HUES6 (cell line): ENCODE measurements at regions not wholly inside any gene's neighbourhood (a gene's known extent, or its start where the extent isn't known, plus 50 kb on each side); places are given as distances from the start of the nearest gene placed in this dataset.

Experiments used
- H3K27ac ChIP-seq: 2 replicates; pipeline ENCODE4 v1.7.0; 2013; ENCODE audit warnings: low read depth, mild to moderate bottlenecking, low read length, inconsistent platforms
- H3K27me3 ChIP-seq: 2 replicates; pipeline ENCODE4 v1.6.1; 2013; ENCODE audit warnings: low read length; ENCODE audit not compliant: control insufficient read depth, insufficient read depth
- H3K36me3 ChIP-seq: 2 replicates; pipeline ENCODE4 v1.6.1; 2013; ENCODE audit warnings: low read length; ENCODE audit not compliant: control insufficient read depth, insufficient read depth
- H3K4me1 ChIP-seq: 2 replicates; pipeline ENCODE4 v1.6.1; 2013; ENCODE audit warnings: low read length; ENCODE audit not compliant: control insufficient read depth, insufficient read depth
- H3K4me3 ChIP-seq: 2 replicates; pipeline ENCODE4 v1.5.1; 2013; ENCODE audit warnings: low read depth, low read length
- H3K9ac ChIP-seq: one replicate; pipeline ENCODE4 v1.6.1; 2013; ENCODE audit warnings: mild to moderate bottlenecking, low read length
- H3K9me3 ChIP-seq: 2 replicates; pipeline ENCODE4 v1.6.1; 2013; ENCODE audit warnings: low read depth, low read length; ENCODE audit not compliant: control insufficient read depth, insufficient read depth

DNA sequence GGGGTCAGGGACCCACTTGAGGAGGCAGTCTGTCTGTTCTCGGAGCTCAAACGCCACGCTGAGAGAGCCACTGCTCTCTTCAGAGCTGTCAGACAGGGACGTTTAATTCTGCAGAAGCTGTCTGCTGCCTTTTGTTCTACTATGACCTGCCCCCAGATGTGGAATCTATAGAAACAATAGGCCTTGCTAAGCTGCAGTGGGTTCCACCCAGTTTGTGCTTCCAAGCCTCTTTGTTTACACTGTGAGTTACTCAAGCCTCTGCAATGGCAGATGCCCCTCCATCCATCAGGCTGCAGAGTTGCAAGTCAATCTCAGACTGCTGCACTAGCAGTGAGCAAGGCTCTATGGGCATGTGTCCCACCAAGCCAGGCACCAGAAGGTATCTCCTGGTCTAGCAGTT is 158.1 kb downstream of the DTHD1 start:
- H3K4me3 ChIP-seq, result no peak overlapping the region
- no peaks in the 10 kb centered on the region for H3K9me3 ChIP-seq
- no peak overlapping the region for H3K27ac ChIP-seq
- H3K36me3 ChIP-seq, result no peaks in the 10 kb centered on the region
- H3K27me3 ChIP-seq, result no peaks in the 10 kb centered on the region
- H3K4me1 ChIP-seq, result no peaks in the 10 kb centered on the region
- no peak overlapping the region for H3K9ac ChIP-seq

DNA sequence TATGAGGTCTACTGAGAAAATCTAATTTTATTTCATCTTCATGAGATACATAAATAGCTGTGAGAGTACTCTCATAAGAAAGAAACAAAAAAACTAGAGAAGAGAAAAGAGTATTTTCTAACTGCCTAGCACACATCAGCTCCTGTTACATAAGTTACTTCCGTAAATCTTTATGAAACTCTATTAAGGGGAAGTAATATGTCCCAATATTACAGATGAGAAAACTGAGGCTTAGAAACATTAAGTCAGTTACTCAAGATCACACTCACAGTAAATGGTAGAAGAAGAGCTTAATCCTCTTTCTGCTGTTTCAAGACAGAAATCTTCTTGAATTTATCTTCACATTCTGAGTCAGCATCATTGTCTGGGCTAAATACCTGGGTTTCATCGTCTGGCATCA is 164.1 kb downstream of the DTHD1 start:
- Histone ChIP-seq H3K27ac (no peak overlapping the region), H3K4me1 (no peaks in the 10 kb centered on the region), H3K36me3 (no peaks in the 10 kb centered on the region), H3K4me3 (no peak overlapping the region), H3K9me3 (no peaks in the 10 kb centered on the region), H3K27me3 (no peaks in the 10 kb centered on the region), H3K9ac (no peak overlapping the region)

DNA sequence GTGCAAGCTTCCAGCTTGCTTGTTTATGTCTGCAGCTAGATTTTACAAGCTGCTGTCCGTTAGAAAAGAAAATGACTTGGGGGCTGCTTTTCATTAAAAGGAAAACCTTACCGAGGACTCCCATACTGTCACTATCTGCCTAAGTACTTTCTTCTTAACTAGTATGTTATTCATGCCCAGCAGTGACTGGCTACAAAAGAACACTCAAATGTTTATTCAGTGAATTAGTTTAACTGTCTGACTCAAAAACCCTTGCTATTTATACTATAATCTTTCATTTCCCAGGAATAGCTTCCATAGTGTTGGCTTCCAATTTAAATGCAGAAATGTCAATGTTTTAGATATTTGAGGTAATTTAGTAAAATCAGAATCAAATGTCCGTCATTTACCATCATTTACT is 164.9 kb downstream of the DTHD1 start:
- H3K27ac ChIP-seq, result no peak overlapping the region
- no peaks in the 10 kb centered on the region for H3K36me3 ChIP-seq
- H3K9me3 ChIP-seq, result no peaks in the 10 kb centered on the region
- no peaks in the 10 kb centered on the region for H3K27me3 ChIP-seq
- H3K9ac ChIP-seq, result no peak overlapping the region
- no peak overlapping the region for H3K4me3 ChIP-seq
- no peaks in the 10 kb centered on the region for H3K4me1 ChIP-seq

DNA sequence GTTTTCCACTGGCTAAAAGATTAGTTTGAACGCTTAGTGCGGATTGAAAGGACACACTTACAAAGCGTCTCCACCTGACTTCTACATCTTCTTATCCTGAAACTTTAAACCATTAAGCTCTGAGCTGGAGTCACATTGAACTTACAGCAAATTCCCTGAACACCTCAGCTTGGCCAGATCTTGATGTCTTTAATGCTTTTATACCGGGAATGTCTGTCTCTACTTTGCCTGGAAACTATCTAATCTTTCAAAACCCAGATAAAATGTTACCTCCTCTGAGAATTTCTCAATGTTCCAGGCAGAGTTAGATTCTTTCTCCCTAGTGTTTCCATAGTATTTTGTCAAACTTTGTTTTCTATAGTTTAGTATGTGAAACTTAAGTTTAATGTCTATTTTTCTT is 179.9 kb downstream of the DTHD1 start:
- no peak overlapping the region for H3K9ac ChIP-seq
- H3K9me3 ChIP-seq, result no peaks in the 10 kb centered on the region
- no peaks in the 10 kb centered on the region for H3K36me3 ChIP-seq
- H3K4me1 ChIP-seq, result no peaks in the 10 kb centered on the region; the same call in 1 of the 2 replicates
- no peaks in the 10 kb centered on the region for H3K27me3 ChIP-seq
- no peak overlapping the region for H3K27ac ChIP-seq
- H3K4me3 ChIP-seq, result no peak overlapping the region

DNA sequence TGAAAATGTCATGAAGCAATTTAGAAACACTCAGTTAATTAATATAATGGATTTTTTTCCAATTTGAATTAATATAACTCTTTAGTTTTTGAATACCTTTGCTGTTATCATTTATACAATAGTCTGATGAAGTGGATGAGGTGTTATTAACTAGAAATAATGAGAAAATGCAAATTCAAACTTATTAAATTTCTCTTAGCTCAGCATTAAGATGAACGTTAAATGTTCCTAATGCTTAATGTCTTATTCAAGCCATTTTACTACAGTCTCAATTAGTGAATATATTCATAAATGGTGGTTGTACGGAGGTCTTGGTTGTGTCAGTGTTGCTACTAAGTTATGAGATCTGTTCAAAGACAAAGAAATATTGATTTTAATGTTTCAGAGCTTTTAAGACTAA is 186.3 kb downstream of the DTHD1 start:
- H3K4me1 ChIP-seq, result peaks cover 10% of the 10 kb centered on the region; the same call in 1 of the 2 replicates
- H3K4me3 ChIP-seq, result no peak overlapping the region
- no peak overlapping the region for H3K27ac ChIP-seq
- no peak overlapping the region for H3K9ac ChIP-seq
- no peaks in the 10 kb centered on the region for H3K9me3 ChIP-seq
- H3K27me3 ChIP-seq, result no peaks in the 10 kb centered on the region
- H3K36me3 ChIP-seq, result no peaks in the 10 kb centered on the region

DNA sequence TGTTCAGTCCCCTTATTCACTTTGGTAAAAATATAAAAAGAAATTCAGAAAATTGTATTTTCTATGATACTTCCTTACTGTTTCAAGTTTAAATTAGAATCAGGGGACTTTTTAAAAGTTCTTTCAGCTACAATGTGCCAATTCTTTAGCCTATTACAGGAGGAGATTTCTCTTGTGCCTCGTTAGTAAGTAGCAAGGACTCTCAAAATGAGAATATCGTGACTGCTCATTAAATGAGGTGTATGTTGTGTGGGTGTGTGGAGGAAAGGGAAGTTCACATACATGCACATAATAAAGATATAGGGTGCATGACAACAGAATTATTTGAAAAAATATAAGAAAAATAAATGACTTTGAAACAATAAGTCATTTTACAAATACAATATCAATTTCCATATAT is 190.5 kb downstream of the DTHD1 start:
- no peaks in the 10 kb centered on the region for H3K36me3 ChIP-seq
- H3K9me3 ChIP-seq, result no peaks in the 10 kb centered on the region
- peaks cover 6% of the 10 kb centered on the region; the same call in 1 of the 2 replicates for H3K4me1 ChIP-seq
- H3K27ac ChIP-seq, result no peak overlapping the region
- H3K27me3 ChIP-seq, result no peaks in the 10 kb centered on the region
- H3K4me3 ChIP-seq, result no peak overlapping the region
- H3K9ac ChIP-seq, result no peak overlapping the region

DNA sequence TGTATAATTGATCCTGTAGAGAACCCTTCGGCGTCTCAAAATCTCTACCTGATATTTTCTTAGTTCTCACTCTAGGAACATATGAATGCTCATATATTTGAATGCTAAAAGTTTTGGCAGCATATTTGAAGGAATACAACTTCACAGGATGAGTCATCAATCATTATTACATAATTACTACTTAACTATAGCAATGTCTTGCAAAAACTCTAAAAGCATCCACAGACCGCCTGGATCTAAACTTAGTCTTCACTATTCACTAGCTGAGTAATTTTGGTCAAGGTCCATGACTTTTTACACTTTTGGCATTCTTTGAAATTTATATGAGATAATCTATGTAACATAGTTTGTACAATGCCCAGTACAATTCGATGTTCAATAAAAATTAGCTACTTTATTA is 194.7 kb downstream of the DTHD1 start:
- H3K27me3 ChIP-seq, result no peaks in the 10 kb centered on the region
- no peaks in the 10 kb centered on the region for H3K4me1 ChIP-seq
- H3K27ac ChIP-seq, result no peak overlapping the region
- H3K9ac ChIP-seq, result no peak overlapping the region
- no peak overlapping the region for H3K4me3 ChIP-seq
- H3K36me3 ChIP-seq, result no peaks in the 10 kb centered on the region
- no peaks in the 10 kb centered on the region for H3K9me3 ChIP-seq

DNA sequence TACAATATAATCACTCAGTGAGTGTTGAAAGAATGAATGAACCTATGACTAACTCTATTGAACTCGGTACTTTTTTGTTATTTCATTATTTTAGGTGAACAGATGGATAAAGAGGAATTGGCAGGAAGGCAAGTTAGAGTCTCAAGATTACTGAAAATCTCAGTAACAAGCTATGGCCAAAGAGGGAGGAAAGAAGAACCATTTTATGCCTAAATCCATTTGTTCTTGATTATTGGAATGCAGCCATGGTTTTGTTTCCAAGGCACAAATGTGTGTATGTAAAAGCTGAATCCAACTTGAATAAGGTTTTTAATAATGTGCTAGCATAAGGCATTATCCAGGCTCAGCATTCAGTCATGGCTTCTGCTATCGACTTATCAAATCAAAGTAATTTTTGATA is 196.4 kb downstream of the DTHD1 start:
- no peak overlapping the region for H3K27ac ChIP-seq
- no peak overlapping the region for H3K4me3 ChIP-seq
- H3K9ac ChIP-seq, result no peak overlapping the region
- H3K9me3 ChIP-seq, result no peaks in the 10 kb centered on the region
- no peaks in the 10 kb centered on the region for H3K27me3 ChIP-seq
- H3K4me1 ChIP-seq, result no peaks in the 10 kb centered on the region
- H3K36me3 ChIP-seq, result no peaks in the 10 kb centered on the region

DNA sequence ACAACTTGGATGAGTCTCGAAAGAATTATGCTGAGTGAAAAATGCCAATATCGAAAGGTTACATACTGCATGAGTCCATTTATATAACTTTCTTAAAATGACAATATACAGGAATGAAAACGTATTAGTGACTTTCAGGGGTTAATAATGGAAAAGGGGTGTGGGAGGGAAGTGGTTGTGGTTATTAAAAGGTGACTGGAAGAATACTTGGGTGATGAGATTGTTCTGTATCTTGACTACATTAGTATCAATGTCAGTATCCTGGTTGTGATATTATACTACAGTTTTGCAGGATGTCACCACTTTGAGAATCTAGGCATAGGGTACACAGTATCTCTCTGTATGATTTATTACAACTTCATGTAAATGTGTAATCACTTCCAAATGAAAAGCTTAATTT is 204.5 kb downstream of the DTHD1 start:
- no peak overlapping the region for H3K9ac ChIP-seq
- H3K27me3 ChIP-seq, result no peaks in the 10 kb centered on the region
- no peaks in the 10 kb centered on the region for H3K36me3 ChIP-seq
- no peaks in the 10 kb centered on the region for H3K9me3 ChIP-seq
- no peaks in the 10 kb centered on the region for H3K4me1 ChIP-seq
- no peak overlapping the region for H3K4me3 ChIP-seq
- H3K27ac ChIP-seq, result no peak overlapping the region

DNA sequence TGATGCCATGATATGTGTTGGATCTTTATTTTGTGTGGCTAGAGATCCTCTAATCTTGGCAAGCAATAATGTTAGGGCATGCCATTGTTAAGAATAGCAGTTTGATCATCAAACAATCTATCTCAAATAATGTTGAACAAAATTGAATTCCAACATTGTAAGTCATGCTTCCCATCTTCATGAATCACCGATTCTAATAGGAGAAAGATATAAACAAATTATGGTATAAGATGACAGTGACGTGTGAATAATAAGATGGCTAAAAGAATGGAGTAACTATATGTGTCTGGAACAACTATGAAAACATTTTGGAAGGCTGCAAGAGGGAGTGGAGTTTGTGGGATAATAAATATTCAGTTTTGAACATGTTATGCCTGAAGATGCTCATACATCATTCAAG is 208.4 kb downstream of the DTHD1 start:
- H3K9ac ChIP-seq, result no peak overlapping the region
- H3K4me1 ChIP-seq, result no peaks in the 10 kb centered on the region
- H3K27ac ChIP-seq, result no peak overlapping the region
- no peaks in the 10 kb centered on the region for H3K9me3 ChIP-seq
- no peak overlapping the region for H3K4me3 ChIP-seq
- H3K27me3 ChIP-seq, result no peaks in the 10 kb centered on the region
- no peaks in the 10 kb centered on the region for H3K36me3 ChIP-seq

DNA sequence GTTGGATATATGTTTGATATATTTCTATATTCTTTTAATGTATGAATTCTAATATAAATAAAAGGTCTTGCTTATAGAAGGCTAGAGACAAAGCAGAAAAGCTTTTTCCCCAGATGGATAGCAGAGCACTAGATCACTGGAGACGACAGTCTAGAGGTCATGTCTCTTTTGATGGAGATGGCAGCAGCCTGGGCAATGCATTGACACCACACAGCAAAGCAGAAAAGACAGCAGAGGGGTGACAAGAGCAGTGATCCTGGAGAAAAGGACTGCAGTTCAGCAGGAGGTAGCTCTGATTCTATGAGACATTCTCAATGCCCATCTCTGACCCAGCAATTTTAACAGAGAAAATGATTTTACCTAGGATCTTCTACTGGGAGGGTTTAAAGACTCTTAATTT is 210.6 kb downstream of the DTHD1 start:
- Histone ChIP-seq H3K27ac (no peak overlapping the region), H3K27me3 (no peaks in the 10 kb centered on the region), H3K36me3 (no peaks in the 10 kb centered on the region), H3K4me3 (no peak overlapping the region), H3K9ac (no peak overlapping the region), H3K4me1 (no peaks in the 10 kb centered on the region), H3K9me3 (no peaks in the 10 kb centered on the region)

DNA sequence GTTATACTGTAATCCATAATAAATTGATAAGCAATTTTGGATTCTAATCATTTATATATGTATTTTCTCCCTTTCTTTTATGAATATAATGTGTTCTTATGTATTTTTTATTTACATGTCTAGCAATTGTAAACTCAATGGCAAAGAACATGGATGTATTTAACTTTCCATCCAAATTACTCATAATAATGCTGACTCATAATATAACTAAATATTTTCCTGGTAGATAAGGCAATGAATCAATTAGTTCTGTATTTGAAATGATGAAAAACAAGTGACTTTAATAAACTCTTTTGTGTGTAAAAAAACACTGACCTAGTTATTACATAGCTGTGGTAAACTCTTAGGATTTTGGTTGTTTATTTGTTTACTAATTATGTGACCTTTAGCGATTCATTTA is 211.2 kb downstream of the DTHD1 start:
- Histone ChIP-seq H3K27ac (no peak overlapping the region), H3K9me3 (no peaks in the 10 kb centered on the region), H3K4me3 (no peak overlapping the region), H3K36me3 (no peaks in the 10 kb centered on the region), H3K27me3 (no peaks in the 10 kb centered on the region), H3K9ac (no peak overlapping the region), H3K4me1 (no peaks in the 10 kb centered on the region)
